ENCODE measurements at regions not wholly inside any gene's neighbourhood (a gene's known extent, or its start where the extent isn't known, plus 50 kb on each side); places are given as distances from the start of the nearest gene placed in this dataset.

- no peak for TF ChIP-seq REST (IDR thresholded peaks at IDR 0.05; ENCODE audit: borderline replicate concordance)
- no peak for TF ChIP-seq REST (CRISPR knock-in tag; IDR thresholded peaks at IDR 0.05; ENCODE audit: low read depth)
- TF ChIP-seq POLR2A (conservative IDR thresholded peaks at IDR 0.05) = no peak
- TF ChIP-seq HDAC1 (IDR thresholded peaks at IDR 0.05) = no peak
- no peak for TF ChIP-seq MAFG (tag; conservative IDR thresholded peaks at IDR 0.05)
- TF ChIP-seq ZZZ3 (IDR thresholded peaks at IDR 0.05) = no peak
- no peak for TF ChIP-seq ZNF766 (CRISPR knock-in tag; conservative IDR thresholded peaks at IDR 0.05)
- TF ChIP-seq RERE (CRISPR knock-in tag; IDR thresholded peaks at IDR 0.05; ENCODE audit: borderline replicate concordance) = no peak
- no peak for TF ChIP-seq SRF (CRISPR knock-in tag; IDR thresholded peaks at IDR 0.05)
- TF ChIP-seq ZC3H4 (CRISPR knock-in tag; IDR thresholded peaks at IDR 0.05; ENCODE audit: borderline replicate concordance) = no peak
- no peak for TF ChIP-seq CTCF (IDR thresholded peaks at IDR 0.05 in 2 of 3, conservative IDR thresholded peaks at IDR 0.05 in 1 of 3; ENCODE audit: insufficient read depth in 2 of 3, low read depth in 1 of 3, low read length in 3 of 3)
These were observed 683.7 kb upstream of the ID4 start for GRCh38 chr6:19153270-19153980.
